SU-DHL-6 (cell line): ENCODE measurements at regions not wholly inside any gene's neighbourhood (a gene's known extent, or its start where the extent isn't known, plus 50 kb on each side); places are given as distances from the start of the nearest gene placed in this dataset.

ENCODE experiments used
- CTCF ChIP-seq: fragments of 200-600 bp; sonication (generic); IDR thresholded peaks from one replicate; pipeline ENCODE4 v1.5.1; 2017; ENCODE audit warnings: antibody characterized with exemption, mild to moderate bottlenecking, low read length, moderate library complexity; ENCODE audit not compliant: insufficient read depth, poor library complexity, severe bottlenecking
- EZH2phosphoT487 ChIP-seq: fragments of 200-600 bp; sonication (generic), shearing (Covaris generic); conservative IDR thresholded peaks from 2 replicates; pipeline ENCODE4 v1.6.1; 2018; ENCODE audit warnings: mild to moderate bottlenecking, antibody characterized with exemption, low read length, moderate library complexity, mixed read lengths

- TF ChIP-seq CTCF (no peak), EZH2phosphoT487 (no peak)
Measured at GRCh38 chr11:112497826-112498225, 237.2 kb upstream of the PLET1 start.
